ENCODE measurements at regions not wholly inside any gene's neighbourhood (a gene's known extent, or its start where the extent isn't known, plus 50 kb on each side); places are given as distances from the start of the nearest gene placed in this dataset.
"Not testable (repeated sequence)": the region's sequence is repeated elsewhere in the genome, so short reads cannot be mapped to it uniquely, and the experiment has no call there.

DNA sequence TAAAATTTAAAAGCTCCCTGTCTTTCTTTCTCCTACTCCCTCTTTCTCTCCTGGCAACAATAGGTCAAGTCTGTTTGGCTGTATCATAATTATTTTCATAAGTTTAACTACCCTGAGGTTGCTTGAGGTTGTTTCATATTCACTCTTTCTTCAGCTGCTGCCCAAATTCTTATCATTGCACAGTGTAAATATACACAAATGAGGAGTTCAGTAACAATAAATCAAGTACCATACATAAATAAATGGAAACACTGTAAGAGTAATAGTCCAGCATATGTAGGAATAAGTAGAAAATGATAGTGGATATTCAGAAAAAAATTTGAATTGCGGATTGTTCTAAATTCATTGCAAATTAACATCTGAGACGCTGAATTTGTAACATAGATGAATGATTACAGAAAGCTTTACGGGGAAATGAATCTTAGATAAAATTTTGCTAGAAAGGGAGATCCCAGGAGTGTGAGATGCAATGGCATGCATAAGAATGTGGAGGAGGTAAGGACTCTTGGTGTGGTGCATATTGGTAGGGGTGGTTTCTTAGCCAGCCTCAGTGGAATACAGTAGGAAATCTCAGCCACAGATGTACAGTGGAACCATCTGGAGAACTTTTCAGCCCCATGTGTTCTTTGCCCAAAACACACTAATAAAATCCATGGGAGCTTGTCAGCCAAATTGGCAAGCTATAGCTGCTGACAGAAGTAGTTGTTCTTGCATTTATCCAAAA, 480.7 kb downstream of the HTR1B start:
- FAIRE-seq = no peak
- no peaks in the 10 kb centered on the region for H3K27me3 ChIP-seq (ENCODE audit: control insufficient read depth, extremely low read depth, insufficient read depth, low read length)

DNA sequence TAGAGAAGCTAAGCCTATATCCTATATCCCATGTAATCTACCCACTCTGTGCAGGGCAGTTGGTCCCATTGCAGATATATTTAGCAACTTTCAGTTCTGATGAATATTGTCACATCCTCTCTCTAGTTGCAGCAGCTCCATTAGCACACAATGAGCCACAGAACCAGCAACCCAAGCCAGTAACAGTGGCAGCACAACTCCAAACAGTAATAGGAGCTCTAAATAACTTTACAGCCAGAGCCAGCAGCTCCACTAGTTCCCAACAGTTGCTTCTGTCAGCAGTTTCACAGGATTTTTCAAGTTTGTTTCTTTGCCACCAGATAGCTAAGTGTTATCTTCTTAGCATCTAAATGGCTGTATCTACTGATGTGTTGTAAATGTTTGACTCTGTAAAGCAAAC, 490.8 kb downstream of the HTR1B start:
- TF ChIP-seq, protein P1, sequence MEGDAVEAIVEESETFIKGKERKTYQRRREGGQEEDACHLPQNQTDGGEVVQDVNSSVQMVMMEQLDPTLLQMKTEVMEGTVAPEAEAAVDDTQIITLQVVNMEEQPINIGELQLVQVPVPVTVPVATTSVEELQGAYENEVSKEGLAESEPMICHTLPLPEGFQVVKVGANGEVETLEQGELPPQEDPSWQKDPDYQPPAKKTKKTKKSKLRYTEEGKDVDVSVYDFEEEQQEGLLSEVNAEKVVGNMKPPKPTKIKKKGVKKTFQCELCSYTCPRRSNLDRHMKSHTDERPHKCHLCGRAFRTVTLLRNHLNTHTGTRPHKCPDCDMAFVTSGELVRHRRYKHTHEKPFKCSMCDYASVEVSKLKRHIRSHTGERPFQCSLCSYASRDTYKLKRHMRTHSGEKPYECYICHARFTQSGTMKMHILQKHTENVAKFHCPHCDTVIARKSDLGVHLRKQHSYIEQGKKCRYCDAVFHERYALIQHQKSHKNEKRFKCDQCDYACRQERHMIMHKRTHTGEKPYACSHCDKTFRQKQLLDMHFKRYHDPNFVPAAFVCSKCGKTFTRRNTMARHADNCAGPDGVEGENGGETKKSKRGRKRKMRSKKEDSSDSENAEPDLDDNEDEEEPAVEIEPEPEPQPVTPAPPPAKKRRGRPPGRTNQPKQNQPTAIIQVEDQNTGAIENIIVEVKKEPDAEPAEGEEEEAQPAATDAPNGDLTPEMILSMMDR (optimal IDR thresholded peaks at IDR 0.05 in 1 of 3, IDR thresholded peaks at IDR 0.05 in 1 of 3, conservative IDR thresholded peaks at IDR 0.05 in 1 of 3; ENCODE audit: extremely low read depth in 1 of 3, insufficient read depth in 2 of 3, low read length in 3 of 3) = no peak
- TF ChIP-seq EZH2 (IDR thresholded peaks at IDR 0.05; ENCODE audit: low read length) = no peak
- no peak overlapping the region for H3K9ac ChIP-seq (ENCODE audit: control insufficient read depth, extremely low read depth, insufficient read depth, low read length)
- H3K4me2 ChIP-seq (ENCODE audit: control insufficient read depth, extremely low read depth, insufficient read depth, low read depth, low read length) = no peak overlapping the region
- H3K9me3 ChIP-seq (ENCODE audit: control insufficient read depth, low read depth, low read length) = no peaks in the 10 kb centered on the region
- H4K20me1 ChIP-seq (ENCODE audit: control insufficient read depth, extremely low read depth, insufficient read depth, low read length) = no peaks in the 10 kb centered on the region
- no peak overlapping the region for H3K27ac ChIP-seq (ENCODE audit: control insufficient read depth, insufficient read depth, low read length)
- H3K36me3 ChIP-seq (ENCODE audit: control insufficient read depth in 2 of 2, extremely low read depth in 1 of 2, insufficient read depth in 2 of 2, low read length in 2 of 2) = no peaks in the 10 kb centered on the region
- H3K4me1 ChIP-seq (ENCODE audit: control insufficient read depth, extremely low read depth, insufficient read depth, low read length) = no peaks in the 10 kb centered on the region
- dilution Hi-C loops (cut with MboI; ENCODE audit: extremely low pct_ligation_motif_present, low sequenced_read_pairs) = no loop called here
- no peak overlapping the region for H3K4me3 ChIP-seq (ENCODE audit: control insufficient read depth in 2 of 3, extremely low read depth in 1 of 3, insufficient read depth in 2 of 3, low read depth in 1 of 3, low read length in 3 of 3)
- H3K27me3 ChIP-seq (ENCODE audit: control insufficient read depth, extremely low read depth, insufficient read depth, low read length) = no peaks in the 10 kb centered on the region
- no peaks in the 10 kb centered on the region for H3K79me2 ChIP-seq (ENCODE audit: control insufficient read depth, insufficient read depth, low read length)
- no peak for FAIRE-seq
- H3K9me1 ChIP-seq (ENCODE audit: control insufficient read depth, extremely low read depth, insufficient read depth, low read length) = no peaks in the 10 kb centered on the region
- H2AFZ ChIP-seq (ENCODE audit: control insufficient read depth, low read length) = no peak overlapping the region
- DNase-seq (ENCODE audit: low read depth, low spot score) = no peak

More for the DNA sequence above, 480.7 kb downstream of the HTR1B start:
- Histone ChIP-seq H4K20me1 (ENCODE audit: control insufficient read depth, extremely low read depth, insufficient read depth, low read length) (no peaks in the 10 kb centered on the region), H3K36me3 (ENCODE audit: control insufficient read depth in 2 of 2, extremely low read depth in 1 of 2, insufficient read depth in 2 of 2, low read length in 2 of 2) (no peaks in the 10 kb centered on the region), H3K27ac (ENCODE audit: control insufficient read depth, insufficient read depth, low read length) (no peak overlapping the region), H3K9me1 (ENCODE audit: control insufficient read depth, extremely low read depth, insufficient read depth, low read length) (no peaks in the 10 kb centered on the region), H2AFZ (ENCODE audit: control insufficient read depth, low read length) (no peak overlapping the region), H3K4me1 (ENCODE audit: control insufficient read depth, extremely low read depth, insufficient read depth, low read length) (no peaks in the 10 kb centered on the region), H3K9me3 (ENCODE audit: control insufficient read depth, low read depth, low read length) (no peaks in the 10 kb centered on the region), H3K4me3 (ENCODE audit: control insufficient read depth in 2 of 3, extremely low read depth in 1 of 3, insufficient read depth in 2 of 3, low read depth in 1 of 3, low read length in 3 of 3) (no peak overlapping the region), H3K4me2 (ENCODE audit: control insufficient read depth, extremely low read depth, insufficient read depth, low read depth, low read length) (no peak overlapping the region), H3K9ac (ENCODE audit: control insufficient read depth, extremely low read depth, insufficient read depth, low read length) (no peak overlapping the region), H3K79me2 (ENCODE audit: control insufficient read depth, insufficient read depth, low read length) (no peaks in the 10 kb centered on the region)
- dilution Hi-C loops (cut with MboI; ENCODE audit: extremely low pct_ligation_motif_present, low sequenced_read_pairs) = no loop called here
- DNase-seq (ENCODE audit: low read depth, low spot score) = no peak
- TF ChIP-seq, protein P1 (optimal IDR thresholded peaks at IDR 0.05 in 1 of 3, IDR thresholded peaks at IDR 0.05 in 1 of 3, conservative IDR thresholded peaks at IDR 0.05 in 1 of 3; ENCODE audit: extremely low read depth in 1 of 3, insufficient read depth in 2 of 3, low read length in 3 of 3) = no peak
- no peak for TF ChIP-seq EZH2 (IDR thresholded peaks at IDR 0.05; ENCODE audit: low read length)

DNA sequence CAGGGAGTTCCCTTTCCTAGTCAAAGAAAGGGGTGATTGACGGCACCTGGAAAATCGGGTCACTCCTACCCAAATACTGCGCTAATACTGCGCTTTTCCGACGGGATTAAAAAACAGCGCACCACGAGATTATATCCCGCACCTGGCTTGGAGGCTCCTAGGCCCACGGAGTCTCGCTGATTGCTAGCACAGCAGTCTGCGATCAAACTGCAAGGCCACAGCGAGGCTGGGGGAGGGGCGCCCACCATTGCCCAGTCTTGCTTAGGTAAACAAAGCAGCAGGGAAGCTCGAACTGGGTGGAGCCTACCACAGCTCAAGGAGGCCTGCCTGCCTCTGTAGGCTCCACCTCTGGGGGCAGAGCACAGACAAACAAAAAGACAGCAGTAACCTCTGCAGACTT, 504.1 kb downstream of the HTR1B start:
- H3K79me2 ChIP-seq (ENCODE audit: control insufficient read depth, insufficient read depth, low read length); DNase-seq (ENCODE audit: low read depth, low spot score); dilution Hi-C loops (cut with MboI; ENCODE audit: extremely low pct_ligation_motif_present, low sequenced_read_pairs): not testable (repeated sequence)

More for the DNA sequence above, 504.1 kb downstream of the HTR1B start:
- H2AFZ ChIP-seq (ENCODE audit: control insufficient read depth, low read length); H3K36me3 ChIP-seq (ENCODE audit: control insufficient read depth in 2 of 2, extremely low read depth in 1 of 2, insufficient read depth in 2 of 2, low read length in 2 of 2); H3K9me3 ChIP-seq (ENCODE audit: control insufficient read depth, low read depth, low read length); H3K9me1 ChIP-seq (ENCODE audit: control insufficient read depth, extremely low read depth, insufficient read depth, low read length); H3K4me1 ChIP-seq (ENCODE audit: control insufficient read depth, extremely low read depth, insufficient read depth, low read length); H3K27me3 ChIP-seq (ENCODE audit: control insufficient read depth, extremely low read depth, insufficient read depth, low read length); H4K20me1 ChIP-seq (ENCODE audit: control insufficient read depth, extremely low read depth, insufficient read depth, low read length); H3K9ac ChIP-seq (ENCODE audit: control insufficient read depth, extremely low read depth, insufficient read depth, low read length); H3K4me3 ChIP-seq (ENCODE audit: control insufficient read depth in 2 of 3, extremely low read depth in 1 of 3, insufficient read depth in 2 of 3, low read depth in 1 of 3, low read length in 3 of 3); H3K27ac ChIP-seq (ENCODE audit: control insufficient read depth, insufficient read depth, low read length); FAIRE-seq; H3K4me2 ChIP-seq (ENCODE audit: control insufficient read depth, extremely low read depth, insufficient read depth, low read depth, low read length): not testable (repeated sequence)

Measured in keratinocyte (primary cell).